Naive thymus-derived CD8-positive, alpha-beta T cell (primary cell): ENCODE measurements at regions not wholly inside any gene's neighbourhood (a gene's known extent, or its start where the extent isn't known, plus 50 kb on each side); places are given as distances from the start of the nearest gene placed in this dataset.

Source experiments
- ATAC-seq, 2 donors: fragments of 150-1000 bp; cut with Tn5 transposase in 1 of 2; sonication (Bioruptor Pico), chemical (Tn5 transposase) in 1 of 2; 1 replicate in 1 of 2; 2 replicates in 1 of 2; pipeline ENCODE4 v1.10.0; 2021; ENCODE audit warnings: mild to moderate bottlenecking in 2 of 2, moderate library complexity in 2 of 2
- POLR2A ChIA-PET: fragments of 350-600 bp; sonication (Branson Sonifier 250); formaldehyde crosslinking; loops from one replicate; lab custom pipeline; 2021; ENCODE audit warnings: antibody characterized with exemption; lab: Charles Lee
- DNase-seq, 10 donors: peaks; one replicate each; pipeline versions ENCODE4 v3.0.0 to v3.0.0-alpha.2; 2020 to 2022
- H3K27ac Mint-ChIP-seq, 10 donors: one replicate each; pipeline ENCODE4 v1.8.0; 2020 to 2022; ENCODE audit warnings: mild to moderate bottlenecking in 10 of 10, mixed read lengths in 10 of 10, moderate library complexity in 4 of 10, inconsistent platforms in 1 of 10
- H3K27me3 Mint-ChIP-seq, 5 donors: one replicate each; pipeline ENCODE4 v1.8.0; 2021 to 2022; ENCODE audit warnings: mixed read lengths in 5 of 5
- H3K36me3 Mint-ChIP-seq, 3 donors: one replicate each; pipeline ENCODE4 v1.8.0; 2020 to 2022; ENCODE audit warnings: mixed read lengths in 3 of 3, mild to moderate bottlenecking in 2 of 3, inconsistent platforms in 1 of 3
- H3K4me1 Mint-ChIP-seq, 4 donors: one replicate each; pipeline ENCODE4 v1.8.0; 2021 to 2022; ENCODE audit warnings: mixed read lengths in 4 of 4
- H3K4me3 Mint-ChIP-seq, 10 donors: one replicate each; pipeline ENCODE4 v1.8.0; 2020 to 2022; ENCODE audit warnings: mild to moderate bottlenecking in 10 of 10, mixed read lengths in 10 of 10, moderate library complexity in 6 of 10, inconsistent platforms in 1 of 10
- H3K9me3 Mint-ChIP-seq, 9 donors: one replicate each; pipeline ENCODE4 v1.8.0; 2020 to 2022; ENCODE audit warnings: mixed read lengths in 9 of 9, mild to moderate bottlenecking in 3 of 9, inconsistent platforms in 1 of 9, moderate library complexity in 1 of 9

DNA sequence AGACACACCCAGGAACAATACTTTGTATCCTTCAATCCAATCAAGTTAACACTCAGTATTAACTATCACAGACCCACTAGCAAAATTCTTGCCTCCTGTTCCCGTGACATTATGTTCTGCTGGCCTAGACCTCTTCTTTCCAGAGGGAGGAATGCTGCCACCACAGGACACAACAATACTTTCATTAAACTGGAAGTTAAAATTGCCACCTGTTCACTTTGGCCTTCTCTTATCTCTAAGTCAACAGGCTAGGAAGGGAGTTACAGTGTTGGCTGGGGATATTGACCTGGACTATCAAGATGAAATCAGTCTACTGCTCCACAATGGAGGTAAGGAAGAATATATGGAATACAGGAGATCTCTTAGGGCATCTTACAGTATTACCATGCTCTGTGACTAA is 1000.4 kb upstream of the GBE1 start:
- H3K27me3 Mint-ChIP-seq = no peaks in the 10 kb centered on the region
- DNase-seq (no peak), ATAC-seq (no peak)
- POLR2A ChIA-PET = no interaction called here
- H3K9me3 Mint-ChIP-seq = peaks cover 0 to 17% (median 5%) of the 10 kb centered on the region in 9 donors
- H3K36me3 Mint-ChIP-seq = no peaks in the 10 kb centered on the region
- H3K4me3 Mint-ChIP-seq = no peak overlapping the region
- H3K27ac Mint-ChIP-seq = no peak overlapping the region
- H3K4me1 Mint-ChIP-seq = no peaks in the 10 kb centered on the region

- Mint-ChIP-seq H3K9me3 (peaks cover 5 to 38% (median 9%) of the 10 kb centered on the region in 9 donors), H3K36me3 (no peaks in the 10 kb centered on the region), H3K4me3 (no peak overlapping the region), H3K27ac (no peak overlapping the region), H3K4me1 (no peaks in the 10 kb centered on the region), H3K27me3 (no peaks in the 10 kb centered on the region)
- DNase-seq (no peak), ATAC-seq (no peak)
- POLR2A ChIA-PET = no interaction called here
Measured at GRCh38 chr3:82745544-82745943, 984.1 kb upstream of the GBE1 start.

GRCh38 chr3:82743196-82743595 is 981.8 kb upstream of the GBE1 start:
- POLR2A ChIA-PET = no interaction called here
- H3K4me1 Mint-ChIP-seq = peaks cover 0 to 2% (median 0%) of the 10 kb centered on the region in 4 donors
- peaks cover 5 to 45% (median 13%) of the 10 kb centered on the region in 9 donors for H3K9me3 Mint-ChIP-seq
- ATAC-seq = no peak
- no peak overlapping the region for H3K4me3 Mint-ChIP-seq
- no peak overlapping the region for H3K27ac Mint-ChIP-seq
- no peak for DNase-seq
- H3K36me3 Mint-ChIP-seq = no peaks in the 10 kb centered on the region
- H3K27me3 Mint-ChIP-seq = no peaks in the 10 kb centered on the region

- POLR2A ChIA-PET = no interaction called here
- H3K36me3 Mint-ChIP-seq = no peaks in the 10 kb centered on the region
- H3K27ac Mint-ChIP-seq = no peak overlapping the region
- no peak for ATAC-seq
- peaks cover 0 to 2% (median 0%) of the 10 kb centered on the region in 4 donors for H3K4me1 Mint-ChIP-seq
- H3K9me3 Mint-ChIP-seq = peaks cover 3 to 34% (median 8%) of the 10 kb centered on the region in 9 donors
- H3K4me3 Mint-ChIP-seq = no peak overlapping the region
- no peaks in the 10 kb centered on the region for H3K27me3 Mint-ChIP-seq
- DNase-seq = no peak
Measured at GRCh38 chr3:82741346-82741745, 979.9 kb upstream of the GBE1 start.

DNA sequence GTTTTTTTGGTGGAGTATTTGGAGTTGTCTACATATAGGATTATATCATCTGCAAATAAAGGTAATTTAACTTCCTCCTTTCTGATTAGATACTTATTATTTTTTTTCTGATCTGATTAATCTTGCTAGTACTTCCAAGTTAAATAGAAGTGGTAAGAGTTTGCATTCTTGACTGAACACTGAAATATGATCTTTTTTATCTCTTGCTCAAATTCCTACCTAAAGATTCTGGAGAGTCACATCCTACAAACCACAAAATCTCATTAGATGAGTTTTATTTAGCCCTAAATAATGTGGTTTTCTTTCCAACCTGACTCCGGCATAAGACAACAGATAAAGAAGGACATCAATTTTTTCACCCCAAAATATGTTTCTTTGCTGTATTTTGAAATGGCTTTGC is 977.9 kb upstream of the GBE1 start:
- Mint-ChIP-seq H3K9me3 (peaks cover 0 to 16% (median 3%) of the 10 kb centered on the region in 9 donors), H3K4me1 (peaks cover 0 to 2% (median 0%) of the 10 kb centered on the region in 4 donors), H3K27ac (no peak overlapping the region), H3K36me3 (no peaks in the 10 kb centered on the region), H3K27me3 (no peaks in the 10 kb centered on the region), H3K4me3 (no peak overlapping the region)
- POLR2A ChIA-PET = no interaction called here
- ATAC-seq (no peak), DNase-seq (no peak)

DNA sequence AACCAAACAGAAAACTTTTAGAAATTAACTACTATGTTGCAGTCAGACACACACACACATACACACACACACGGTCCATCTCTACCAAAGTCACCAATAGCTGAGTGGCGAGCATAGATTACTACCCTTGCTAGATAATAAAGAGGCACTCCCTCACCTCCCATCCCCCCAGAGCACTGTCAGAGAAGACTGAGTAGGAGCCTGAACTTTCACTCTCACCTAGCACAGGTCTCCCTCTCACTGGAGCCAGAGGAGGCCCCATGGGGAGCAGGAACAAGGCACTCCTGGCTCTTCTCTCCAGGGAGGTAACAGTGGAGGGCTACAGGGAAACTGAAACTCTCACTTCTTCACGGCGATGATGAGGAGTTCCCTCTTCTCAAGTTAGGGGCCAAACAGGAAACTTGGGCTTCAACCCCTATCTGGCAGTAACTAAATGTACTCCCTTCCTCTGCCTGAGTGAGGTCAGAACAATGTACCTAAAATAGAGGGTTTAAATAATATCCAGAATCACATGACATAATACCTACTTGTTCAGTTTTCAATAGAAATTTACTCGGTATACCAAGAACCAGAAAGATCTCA is 975.3 kb upstream of the GBE1 start:
- Mint-ChIP-seq H3K27me3 (no peaks in the 10 kb centered on the region), H3K27ac (no peak overlapping the region), H3K4me3 (no peak overlapping the region), H3K36me3 (no peaks in the 10 kb centered on the region), H3K4me1 (peaks cover 0 to 2% (median 0%) of the 10 kb centered on the region in 4 donors), H3K9me3 (peaks cover 0 to 11% (median 5%) of the 10 kb centered on the region in 9 donors)
- ATAC-seq (no peak), DNase-seq (no peak)
- POLR2A ChIA-PET = no interaction called here

DNA sequence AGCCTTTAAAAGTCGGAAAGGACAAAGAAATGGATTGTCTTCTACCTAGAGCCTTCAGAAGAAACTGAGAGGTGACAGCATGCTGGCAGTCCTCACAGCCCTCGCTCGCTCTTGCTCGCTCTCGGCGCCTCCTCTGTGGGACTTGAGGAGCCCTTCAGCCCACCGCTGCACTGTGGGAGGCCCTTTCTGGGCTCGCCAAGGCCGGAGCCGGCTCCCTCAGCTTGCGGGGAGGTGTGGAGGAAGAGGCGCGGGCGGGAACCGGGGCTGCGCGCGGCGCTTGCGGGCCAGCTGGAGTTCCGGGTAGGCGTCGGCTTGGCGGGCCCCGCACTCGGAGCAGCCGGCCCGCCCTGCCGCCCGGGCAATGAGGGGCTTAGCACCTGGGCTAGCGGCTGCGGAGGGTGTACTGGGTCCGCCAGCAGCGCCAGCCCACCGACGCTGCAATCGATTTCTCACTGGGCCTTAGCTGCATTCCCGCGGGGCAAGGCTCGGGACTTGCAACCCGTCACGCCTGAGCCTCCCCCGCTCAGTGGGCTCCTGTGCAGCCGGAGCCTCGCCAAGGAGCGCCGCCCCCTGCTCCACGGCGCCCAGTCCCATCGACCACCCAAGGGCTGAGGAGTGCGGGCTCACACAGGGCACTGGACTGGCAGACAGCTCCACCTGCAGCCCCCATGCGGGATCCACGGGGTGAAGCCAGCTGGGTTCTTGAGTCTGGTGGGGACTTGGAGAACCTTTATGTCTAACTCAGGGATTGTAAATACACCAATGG is 953.8 kb upstream of the GBE1 start:
- DNase-seq (no peak), ATAC-seq (no peak)
- Mint-ChIP-seq H3K27ac (no peak overlapping the region), H3K4me3 (no peak overlapping the region), H3K9me3 (peaks cover 0 to 34% (median 11%) of the 10 kb centered on the region in 9 donors), H3K36me3 (peaks cover 0 to 4% (median 0%) of the 10 kb centered on the region in 3 donors), H3K27me3 (no peaks in the 10 kb centered on the region), H3K4me1 (no peaks in the 10 kb centered on the region)
- POLR2A ChIA-PET = no interaction called here

- POLR2A ChIA-PET = no interaction called here
- no peak for ATAC-seq
- Mint-ChIP-seq H3K4me3 (no peak overlapping the region), H3K4me1 (no peaks in the 10 kb centered on the region), H3K9me3 (peaks cover 0 to 53% (median 10%) of the 10 kb centered on the region in 9 donors), H3K27ac (no peak overlapping the region), H3K36me3 (no peaks in the 10 kb centered on the region), H3K27me3 (no peaks in the 10 kb centered on the region)
- DNase-seq = no peak
Measured at GRCh38 chr3:82707035-82707434, 945.6 kb upstream of the GBE1 start.

GRCh38 chr3:82685761-82686160 is 924.3 kb upstream of the GBE1 start:
- Mint-ChIP-seq H3K27me3 (no peaks in the 10 kb centered on the region), H3K9me3 (peaks cover 0 to 11% (median 3%) of the 10 kb centered on the region in 9 donors), H3K27ac (no peak overlapping the region), H3K4me1 (no peaks in the 10 kb centered on the region), H3K36me3 (no peaks in the 10 kb centered on the region), H3K4me3 (no peak overlapping the region)
- ATAC-seq = no peak
- DNase-seq = no peak
- POLR2A ChIA-PET = no interaction called here

- Mint-ChIP-seq H3K27me3 (no peaks in the 10 kb centered on the region), H3K27ac (no peak overlapping the region), H3K36me3 (no peaks in the 10 kb centered on the region), H3K9me3 (peaks cover 0 to 13% (median 10%) of the 10 kb centered on the region in 9 donors), H3K4me3 (no peak overlapping the region), H3K4me1 (peaks cover 0 to 2% (median 0%) of the 10 kb centered on the region in 4 donors)
- no peak for DNase-seq
- no peak for ATAC-seq
- POLR2A ChIA-PET = no interaction called here
Measured at GRCh38 chr3:82676356-82677026, 915.0 kb upstream of the GBE1 start.

- POLR2A ChIA-PET = no interaction called here
- DNase-seq = no peak
- H3K27me3 Mint-ChIP-seq = no peaks in the 10 kb centered on the region
- ATAC-seq = no peak
- H3K36me3 Mint-ChIP-seq = no peaks in the 10 kb centered on the region
- H3K27ac Mint-ChIP-seq = no peak overlapping the region
- peaks cover 0 to 16% (median 8%) of the 10 kb centered on the region in 9 donors for H3K9me3 Mint-ChIP-seq
- no peak overlapping the region for H3K4me3 Mint-ChIP-seq
- peaks cover 0 to 2% (median 0%) of the 10 kb centered on the region in 4 donors for H3K4me1 Mint-ChIP-seq
Measured at GRCh38 chr3:82672966-82673365, 911.5 kb upstream of the GBE1 start.

DNA sequence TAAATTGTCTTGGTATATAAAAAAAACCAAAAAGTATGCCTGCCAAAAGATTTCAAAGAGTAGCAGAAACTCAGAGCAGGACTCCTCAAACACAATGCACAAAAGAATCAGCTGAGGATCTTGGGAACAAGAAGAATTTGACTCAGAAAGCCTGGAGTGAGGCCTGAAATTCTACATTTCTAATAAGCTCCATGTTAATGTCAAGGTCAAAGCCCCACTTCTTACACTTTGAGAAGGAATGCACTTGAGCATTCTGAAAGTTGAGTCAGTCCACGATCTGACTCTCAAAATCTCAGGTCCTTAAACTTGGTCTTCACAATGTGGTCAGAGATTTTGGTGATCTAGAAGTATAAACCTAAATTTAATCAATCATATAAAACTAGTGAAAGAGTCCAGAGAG is 910.0 kb upstream of the GBE1 start:
- no peaks in the 10 kb centered on the region for H3K36me3 Mint-ChIP-seq
- ATAC-seq (no peak), DNase-seq (no peak)
- no peak overlapping the region for H3K4me3 Mint-ChIP-seq
- no peak overlapping the region for H3K27ac Mint-ChIP-seq
- no peaks in the 10 kb centered on the region for H3K27me3 Mint-ChIP-seq
- H3K9me3 Mint-ChIP-seq = peaks cover 0 to 21% (median 8%) of the 10 kb centered on the region in 9 donors
- H3K4me1 Mint-ChIP-seq = peaks cover 0 to 2% (median 0%) of the 10 kb centered on the region in 4 donors
- POLR2A ChIA-PET = no interaction called here

GRCh38 chr3:82654708-82655107 is 893.3 kb upstream of the GBE1 start:
- no peak for ATAC-seq
- H3K36me3 Mint-ChIP-seq = no peaks in the 10 kb centered on the region
- POLR2A ChIA-PET = no interaction called here

More at GRCh38 chr3:82654708-82655107, 893.3 kb upstream of the GBE1 start:
- Mint-ChIP-seq H3K9me3 (peaks cover 0 to 18% (median 6%) of the 10 kb centered on the region in 9 donors), H3K27me3 (no peaks in the 10 kb centered on the region), H3K4me3 (no peak overlapping the region), H3K4me1 (no peaks in the 10 kb centered on the region), H3K27ac (no peak overlapping the region)
- no peak for DNase-seq
